A673 (cell line): ENCODE measurements at regions not wholly inside any gene's neighbourhood (a gene's known extent, or its start where the extent isn't known, plus 50 kb on each side); places are given as distances from the start of the nearest gene placed in this dataset.

Experiments used
- BruUV-seq: library from RNA; stranded (reverse); fragments of 400-500 nt; replicated peaks from 2 replicates; lab custom pipeline; 2021; lab: Mats Ljungman, UMichigan
- CTCF ChIA-PET: fragments of 300-600 bp; sonication (Branson Sonifier 250); formaldehyde crosslinking; loops from one replicate; lab custom pipeline; 2022; ENCODE audit warnings: antibody characterized with exemption; lab: Charles Lee
- POLR2A ChIA-PET: fragments of 300-600 bp; sonication (Branson Sonifier 250); formaldehyde crosslinking; loops from one replicate; lab custom pipeline; 2022; ENCODE audit warnings: antibody characterized with exemption; ENCODE audit not compliant: low non-redundant PET; lab: Charles Lee
- DNase-seq: peaks from one replicate; pipeline ENCODE4 v3.0.0-alpha.2; 2015; ENCODE audit warnings: low spot score
- H3K27ac ChIP-seq: fragments of 200-600 bp; sonication (generic); 2 replicates; pipeline ENCODE4 v1.5.1; 2016; ENCODE audit warnings: mixed run types, low read depth, mild to moderate bottlenecking, mixed read lengths, antibody characterized with exemption, low read length; ENCODE audit not compliant: poor library complexity, severe bottlenecking
- H3K27me3 ChIP-seq: fragments of 200-600 bp; sonication (generic); replicated peaks from 2 replicates; pipeline ENCODE4 v1.6.1; 2017; ENCODE audit warnings: mixed run types, low read depth, mild to moderate bottlenecking, mixed read lengths, antibody characterized with exemption, low read length; ENCODE audit not compliant: insufficient read depth, poor library complexity
- H3K36me3 ChIP-seq: fragments of 200-600 bp; sonication (generic); 2 replicates; pipeline ENCODE4 v1.6.1; 2016; ENCODE audit warnings: mixed run types, mild to moderate bottlenecking, mixed read lengths, antibody characterized with exemption, low read length; ENCODE audit not compliant: insufficient read depth, poor library complexity, severe bottlenecking
- H3K4me1 ChIP-seq: fragments of 200-600 bp; sonication (generic); 2 replicates; pipeline ENCODE4 v1.6.1; 2017; ENCODE audit warnings: mixed run types, mild to moderate bottlenecking, mixed read lengths, antibody characterized with exemption, low read length; ENCODE audit not compliant: insufficient read depth, poor library complexity, severe bottlenecking
- H3K4me3 ChIP-seq: fragments of 200-600 bp; sonication (generic); 2 replicates; pipeline ENCODE4 v1.5.1; 2016; ENCODE audit warnings: low read depth, mixed run types, mild to moderate bottlenecking, mixed read lengths, low read length; ENCODE audit not compliant: poor library complexity, severe bottlenecking
- H3K9me3 ChIP-seq: fragments of 200-600 bp; sonication (generic); 2 replicates; pipeline ENCODE4 v1.6.1; 2016; ENCODE audit warnings: mixed run types, low read depth, mild to moderate bottlenecking, mixed read lengths, antibody characterized with exemption, low read length; ENCODE audit not compliant: poor library complexity, severe bottlenecking
- EZH2 ChIP-seq: fragments of 200-600 bp; sonication (generic); IDR thresholded peaks from 2 replicates; pipeline ENCODE4 v1.6.1; 2017; ENCODE audit warnings: borderline replicate concordance, low read depth, mild to moderate bottlenecking, mixed read lengths, antibody characterized with exemption, low read length; ENCODE audit not compliant: poor library complexity, severe bottlenecking
- intact Hi-C: fragments of 100-400 bp; cut with micrococcal nuclease; formaldehyde crosslinking; loops from one replicate; pipeline ENCODE4 v1.10.0; 2022; ENCODE audit not compliant: unreplicated experiment
- TF ChIP-seq, protein P1 (sequence below): fragments of 300-800, 200-600 bp; sonication (generic); conservative IDR thresholded peaks from 2 replicates; pipeline ENCODE4 v1.5.1; 2017; ENCODE audit warnings: low read depth, mild to moderate bottlenecking, antibody characterized with exemption, low read length, moderate library complexity, mixed read lengths

DNA sequence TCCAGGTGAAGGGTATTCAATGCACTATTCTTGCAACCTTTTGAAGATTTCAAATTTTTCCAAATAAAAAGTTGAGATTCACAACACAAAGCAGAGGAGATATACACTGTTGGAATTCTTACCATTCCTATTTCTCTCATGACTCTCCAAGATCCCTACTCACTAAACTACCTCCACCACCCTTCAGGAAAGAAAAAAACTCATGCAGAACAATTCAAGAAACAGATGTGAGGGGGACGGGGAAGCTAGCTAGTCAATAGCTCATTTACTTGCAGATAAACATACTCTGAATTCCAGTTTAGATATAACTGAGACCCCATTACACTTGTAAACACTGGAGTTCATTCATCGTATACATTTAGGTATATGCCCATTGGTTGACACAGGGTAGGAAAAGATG lies 90.0 kb upstream of the SERP2 start:
- POLR2A ChIA-PET: no interaction called here
- CTCF ChIA-PET: no interaction called here
- peaks cover 12% of the 10 kb centered on the region for H3K27me3 ChIP-seq
- no peak overlapping the region for H3K27ac ChIP-seq
- H3K4me3 ChIP-seq: no peak overlapping the region
- no peaks in the 10 kb centered on the region for H3K4me1 ChIP-seq
- no peaks in the 10 kb centered on the region for H3K9me3 ChIP-seq
- TF ChIP-seq, protein P1, sequence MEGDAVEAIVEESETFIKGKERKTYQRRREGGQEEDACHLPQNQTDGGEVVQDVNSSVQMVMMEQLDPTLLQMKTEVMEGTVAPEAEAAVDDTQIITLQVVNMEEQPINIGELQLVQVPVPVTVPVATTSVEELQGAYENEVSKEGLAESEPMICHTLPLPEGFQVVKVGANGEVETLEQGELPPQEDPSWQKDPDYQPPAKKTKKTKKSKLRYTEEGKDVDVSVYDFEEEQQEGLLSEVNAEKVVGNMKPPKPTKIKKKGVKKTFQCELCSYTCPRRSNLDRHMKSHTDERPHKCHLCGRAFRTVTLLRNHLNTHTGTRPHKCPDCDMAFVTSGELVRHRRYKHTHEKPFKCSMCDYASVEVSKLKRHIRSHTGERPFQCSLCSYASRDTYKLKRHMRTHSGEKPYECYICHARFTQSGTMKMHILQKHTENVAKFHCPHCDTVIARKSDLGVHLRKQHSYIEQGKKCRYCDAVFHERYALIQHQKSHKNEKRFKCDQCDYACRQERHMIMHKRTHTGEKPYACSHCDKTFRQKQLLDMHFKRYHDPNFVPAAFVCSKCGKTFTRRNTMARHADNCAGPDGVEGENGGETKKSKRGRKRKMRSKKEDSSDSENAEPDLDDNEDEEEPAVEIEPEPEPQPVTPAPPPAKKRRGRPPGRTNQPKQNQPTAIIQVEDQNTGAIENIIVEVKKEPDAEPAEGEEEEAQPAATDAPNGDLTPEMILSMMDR: no peak
- TF ChIP-seq EZH2: no peak
- no peaks in the 10 kb centered on the region for H3K36me3 ChIP-seq
- no TSS peak for BruUV-seq
- intact Hi-C loops: no loop called here
- DNase-seq: no peak

DNA sequence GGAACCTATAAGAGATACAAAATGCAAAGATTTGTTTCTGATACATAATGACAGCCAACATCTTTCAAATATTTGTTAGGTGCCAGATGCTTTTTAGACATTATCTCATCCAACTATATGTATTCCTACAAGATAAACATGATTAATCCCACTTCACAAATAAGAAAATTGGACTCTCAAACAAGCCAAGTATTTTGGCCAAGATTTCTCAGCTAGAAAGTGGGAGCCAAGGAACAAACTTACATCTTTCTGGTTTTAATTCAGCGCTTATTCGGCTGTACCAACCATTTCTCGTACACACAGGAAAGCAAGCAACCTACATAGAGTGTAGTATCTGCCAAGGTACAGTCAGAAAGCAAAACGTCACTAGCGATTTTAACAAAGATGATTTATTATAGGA lies 85.7 kb upstream of the SERP2 start:
- Histone ChIP-seq H3K27ac (no peak overlapping the region), H3K36me3 (no peaks in the 10 kb centered on the region), H3K27me3 (peaks cover 24% of the 10 kb centered on the region), H3K4me3 (no peak overlapping the region), H3K4me1 (no peaks in the 10 kb centered on the region), H3K9me3 (no peaks in the 10 kb centered on the region)
- TF ChIP-seq EZH2: no peak
- TF ChIP-seq, protein P1: no peak
- no peak for DNase-seq
- intact Hi-C loops: no loop called here
- POLR2A ChIA-PET: no interaction called here
- CTCF ChIA-PET: no interaction called here
- no TSS peak for BruUV-seq

DNA sequence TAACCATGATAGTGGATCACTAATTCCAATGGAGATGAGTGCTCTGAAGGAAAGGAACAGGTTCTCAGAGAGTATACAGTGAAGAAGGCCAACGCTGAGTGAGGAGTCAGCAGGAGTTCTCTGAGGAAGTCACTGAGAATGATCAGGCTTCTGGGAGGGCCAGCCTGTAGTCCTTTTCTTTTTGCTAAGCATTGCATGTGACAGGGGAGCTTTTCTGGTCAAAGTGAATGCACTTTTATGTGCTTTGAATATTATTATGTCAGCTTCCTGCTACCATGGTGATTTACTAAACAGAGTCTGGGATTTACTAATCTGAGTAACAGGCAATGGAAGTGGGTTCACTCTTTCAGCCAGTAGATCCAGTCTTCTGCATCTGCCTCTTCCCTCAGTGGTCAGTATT lies 81.1 kb upstream of the SERP2 start:
- Histone ChIP-seq H3K4me3 (no peak overlapping the region), H3K27me3 (peaks cover 18% of the 10 kb centered on the region), H3K9me3 (no peaks in the 10 kb centered on the region), H3K27ac (no peak overlapping the region), H3K36me3 (no peaks in the 10 kb centered on the region), H3K4me1 (no peaks in the 10 kb centered on the region)
- peak; percentile 19 for DNase-seq
- TF ChIP-seq, protein P1: no peak
- no peak for TF ChIP-seq EZH2
- no TSS peak for BruUV-seq
- ChIA-PET CTCF (no interaction called here), POLR2A (no interaction called here)
- intact Hi-C loops: no loop called here
